Daoy (cell line): ENCODE measurements at regions not wholly inside any gene's neighbourhood (a gene's known extent, or its start where the extent isn't known, plus 50 kb on each side); places are given as distances from the start of the nearest gene placed in this dataset.
"Not testable (repeated sequence)": the region's sequence is repeated elsewhere in the genome, so short reads cannot be mapped to it uniquely, and the experiment has no call there.

Experiments
- DNase-seq: peaks from one replicate; pipeline ENCODE4 v3.0.0-alpha.2; 2015; ENCODE audit warnings: low read depth

- no peak for DNase-seq
Observed at GRCh38 chr13:61138857-61139256, 276.8 kb downstream of the PCDH20 start.

- DNase-seq: no peak
Observed at GRCh38 chr13:61136515-61136914, 279.1 kb downstream of the PCDH20 start.

GRCh38 chr13:61136093-61136492 is 279.6 kb downstream of the PCDH20 start:
- no peak for DNase-seq

- DNase-seq: no peak
Observed at GRCh38 chr13:61135583-61135982, 280.1 kb downstream of the PCDH20 start.

GRCh38 chr13:61128850-61129645 is 286.6 kb downstream of the PCDH20 start:
- DNase-seq: no peak

- DNase-seq: no peak
Observed at GRCh38 chr13:61123538-61124289, 291.9 kb downstream of the PCDH20 start.

- no peak for DNase-seq
Observed at GRCh38 chr13:61113140-61113658, 302.4 kb downstream of the PCDH20 start.

DNA sequence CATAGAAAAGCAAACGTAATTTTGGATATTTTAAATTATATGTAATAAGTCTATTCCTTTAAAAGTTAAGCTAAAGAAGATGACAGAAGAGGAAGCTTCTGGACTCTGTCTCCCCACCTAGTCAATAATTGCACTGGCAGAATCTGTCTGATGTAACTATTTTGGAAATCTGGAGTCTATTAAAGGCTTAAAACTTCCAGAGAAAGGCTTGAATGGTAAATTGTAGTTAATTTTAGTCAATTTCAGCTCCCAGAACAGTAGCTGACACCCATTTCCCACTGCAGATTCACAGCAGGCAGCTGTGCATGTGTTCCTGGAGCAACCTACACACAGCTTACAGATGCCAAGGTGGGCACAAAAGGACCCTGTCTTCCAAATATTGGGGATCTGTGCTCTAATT is 304.1 kb downstream of the PCDH20 start:
- DNase-seq: no peak

DNA sequence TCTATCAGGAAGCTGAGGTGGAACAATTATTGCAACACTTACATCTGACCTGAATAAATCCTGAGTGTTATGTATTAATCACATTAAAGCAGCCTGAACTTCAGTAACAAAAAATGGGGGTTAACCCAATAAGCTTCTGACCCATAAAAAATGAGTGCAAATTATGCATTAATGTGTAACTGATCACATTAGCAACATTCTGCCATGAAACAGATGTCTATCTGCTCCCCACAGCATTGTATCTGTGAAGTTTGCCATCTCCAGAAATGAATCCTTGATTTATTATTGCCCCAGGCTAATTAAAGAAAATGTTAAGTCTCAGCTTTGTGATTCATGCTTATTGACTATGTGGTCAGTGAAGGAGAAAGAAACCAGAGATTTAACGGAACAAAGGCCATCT is 304.9 kb downstream of the PCDH20 start:
- no peak for DNase-seq

DNA sequence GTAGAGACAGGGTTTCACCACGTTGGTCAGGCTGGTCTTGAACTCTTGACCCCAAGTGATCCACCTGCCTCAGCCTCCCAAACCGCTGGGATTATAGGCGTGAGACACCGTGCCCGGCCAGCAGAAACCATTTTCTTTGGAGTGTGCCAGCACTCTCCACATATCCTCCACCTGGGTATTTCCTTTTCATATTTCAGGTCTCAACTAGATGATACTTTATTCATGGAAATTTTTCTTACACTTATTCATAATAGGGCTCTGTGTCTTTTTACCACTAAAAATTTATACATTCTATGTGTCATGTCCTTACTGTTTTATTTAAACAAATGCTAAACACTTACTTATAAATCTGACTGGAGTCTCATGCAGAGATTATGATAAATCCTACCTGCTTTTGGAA is 305.9 kb downstream of the PCDH20 start:
- no peak for DNase-seq

GRCh38 chr13:61107989-61108388 is 307.7 kb downstream of the PCDH20 start:
- no peak for DNase-seq

- DNase-seq: no peak
Observed at GRCh38 chr13:61095885-61096284, 319.8 kb downstream of the PCDH20 start.

- DNase-seq: no peak
Observed at GRCh38 chr13:61094865-61095264, 320.8 kb downstream of the PCDH20 start.

GRCh38 chr13:61089894-61090293 is 325.8 kb downstream of the PCDH20 start:
- DNase-seq: not testable (repeated sequence)

DNA sequence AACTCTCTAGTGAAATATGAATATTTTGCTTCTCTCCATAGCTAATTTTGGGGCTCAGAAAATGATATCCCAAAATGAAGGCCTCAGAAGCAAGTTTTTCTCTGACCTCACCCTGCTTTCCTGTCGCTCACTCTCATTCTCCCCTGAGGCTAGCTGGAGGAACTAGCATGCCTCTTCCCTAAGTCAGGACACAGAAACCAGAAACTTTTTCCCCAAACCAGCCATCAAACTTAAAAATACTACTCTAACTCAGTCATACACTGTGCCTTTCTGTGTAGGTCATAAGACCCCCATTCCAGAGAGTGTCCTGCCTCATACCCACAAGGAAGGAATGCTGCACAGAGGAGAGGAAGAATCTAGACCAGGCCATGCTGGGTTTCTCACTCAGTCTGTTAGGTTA is 329.6 kb downstream of the PCDH20 start:
- no peak for DNase-seq

- DNase-seq: no peak
Observed at GRCh38 chr13:61084988-61085387, 330.7 kb downstream of the PCDH20 start.

DNA sequence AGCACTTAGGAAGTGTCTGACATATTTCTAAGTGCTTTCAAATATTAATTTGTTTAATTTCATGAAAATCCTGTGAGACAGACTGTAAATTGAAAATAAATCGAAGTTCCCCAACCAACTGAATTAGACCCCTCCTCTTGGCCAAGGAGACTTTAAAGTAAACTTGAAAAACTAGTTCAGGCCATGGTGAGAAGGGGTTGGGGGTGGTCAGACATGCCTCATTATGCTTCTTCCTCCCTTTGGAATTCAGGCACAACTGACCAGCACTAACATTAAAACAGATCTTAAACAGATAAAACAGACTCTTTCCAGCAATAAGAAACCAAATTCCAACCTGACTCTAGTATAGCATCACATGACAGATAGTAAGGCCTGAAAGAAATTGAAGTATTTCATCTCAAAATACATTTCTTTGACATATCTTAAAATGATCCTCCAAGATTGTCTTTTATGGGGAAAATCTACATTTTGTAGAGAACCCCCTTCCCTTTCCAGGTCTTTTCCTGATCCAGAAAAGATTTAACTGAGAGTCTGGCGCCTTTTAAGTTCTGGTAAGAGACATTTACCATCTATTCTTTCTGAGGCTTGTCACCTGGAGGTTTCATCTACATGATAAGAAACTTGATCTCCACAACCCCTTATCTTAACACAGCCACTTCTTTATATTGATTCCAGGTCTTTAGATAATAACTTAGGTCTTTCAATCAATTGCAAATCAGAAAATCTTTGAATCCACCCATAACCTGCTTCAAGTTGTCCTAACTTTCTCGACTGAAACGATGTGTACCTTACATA is 336.5 kb downstream of the PCDH20 start:
- no peak for DNase-seq

GRCh38 chr13:61052175-61052574 is 363.5 kb downstream of the PCDH20 start:
- no peak for DNase-seq

DNA sequence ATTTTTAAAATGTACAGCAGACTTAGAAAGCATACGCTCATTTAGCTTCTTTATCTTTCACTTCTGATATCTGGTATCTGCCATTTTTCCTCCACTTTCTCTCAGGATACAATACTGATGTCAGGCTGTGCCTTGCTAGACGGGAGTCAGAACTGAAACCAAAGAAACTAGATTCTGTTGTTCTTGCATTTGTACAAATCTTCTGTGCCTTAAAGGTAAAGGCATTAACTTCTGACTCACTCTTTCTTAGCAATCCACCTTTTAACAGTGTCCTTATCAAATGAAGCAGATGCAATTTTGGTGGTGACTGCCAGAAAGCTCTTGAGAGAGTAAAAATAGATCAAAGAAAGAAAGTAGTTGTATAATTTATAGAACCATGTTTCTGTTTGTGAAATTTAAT is 370.4 kb downstream of the PCDH20 start:
- no peak for DNase-seq

DNA sequence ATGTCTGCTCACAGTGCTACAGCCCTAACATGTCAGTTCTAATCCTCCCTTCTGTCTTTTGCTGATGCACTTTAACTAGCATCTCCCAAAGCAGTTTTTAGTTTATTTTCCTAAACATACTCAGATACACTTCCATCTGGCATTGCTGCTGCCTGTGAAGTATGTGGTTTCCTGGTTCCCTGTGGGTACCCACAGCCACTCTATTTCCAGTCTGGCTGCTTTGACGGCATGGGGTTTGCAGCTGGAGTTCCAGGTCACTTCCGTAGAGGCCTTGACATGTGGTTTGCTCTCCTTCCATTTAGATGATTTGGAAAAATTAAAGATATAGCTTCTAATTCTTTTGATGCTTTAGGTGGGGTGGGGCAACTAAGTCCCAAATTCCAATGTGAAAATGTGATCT is 375.5 kb downstream of the PCDH20 start:
- no peak for DNase-seq

DNA sequence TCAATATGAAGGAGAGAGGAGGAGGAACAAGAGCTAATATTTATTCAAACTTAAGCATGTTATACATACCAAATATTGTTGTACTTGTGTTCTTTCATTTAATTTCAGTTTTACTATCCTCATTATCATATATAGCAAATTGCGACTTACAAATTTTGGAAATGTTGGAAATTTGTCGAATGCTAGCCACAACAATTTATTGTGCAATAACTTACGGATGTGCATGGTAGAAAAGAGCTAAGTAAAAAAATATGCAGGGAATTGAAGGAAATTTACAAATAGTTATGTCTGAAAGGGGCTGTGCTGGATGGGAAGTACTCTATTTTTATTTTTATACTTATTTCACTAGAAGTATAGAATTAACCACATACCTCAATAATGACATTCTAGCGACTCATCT is 376.3 kb downstream of the PCDH20 start:
- DNase-seq: no peak

- no peak for DNase-seq
Observed at GRCh38 chr13:61036715-61037114, 378.9 kb downstream of the PCDH20 start.
